ENCODE measurements at regions not wholly inside any gene's neighbourhood (a gene's known extent, or its start where the extent isn't known, plus 50 kb on each side); places are given as distances from the start of the nearest gene placed in this dataset.

DNA sequence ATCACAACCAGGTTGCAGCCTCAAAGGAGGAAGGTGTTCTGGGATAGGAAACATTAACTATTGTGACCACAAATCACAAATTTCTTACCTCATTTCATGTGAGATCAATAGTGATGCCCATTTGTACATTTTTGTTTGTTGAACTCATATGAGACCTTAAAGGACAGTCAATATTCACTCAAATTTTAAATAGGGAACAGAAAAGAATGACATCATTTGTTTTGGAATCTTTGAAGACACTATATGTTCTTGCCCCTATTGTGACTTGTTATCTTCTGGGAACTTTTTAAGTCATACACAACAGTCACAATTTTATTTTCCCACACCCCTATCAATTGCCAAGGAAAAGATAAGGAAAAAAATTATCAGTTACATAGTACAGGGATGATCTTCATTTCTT lies 346.5 kb downstream of the ARAP2 start (continued):
- TF ChIP-seq, protein P1, sequence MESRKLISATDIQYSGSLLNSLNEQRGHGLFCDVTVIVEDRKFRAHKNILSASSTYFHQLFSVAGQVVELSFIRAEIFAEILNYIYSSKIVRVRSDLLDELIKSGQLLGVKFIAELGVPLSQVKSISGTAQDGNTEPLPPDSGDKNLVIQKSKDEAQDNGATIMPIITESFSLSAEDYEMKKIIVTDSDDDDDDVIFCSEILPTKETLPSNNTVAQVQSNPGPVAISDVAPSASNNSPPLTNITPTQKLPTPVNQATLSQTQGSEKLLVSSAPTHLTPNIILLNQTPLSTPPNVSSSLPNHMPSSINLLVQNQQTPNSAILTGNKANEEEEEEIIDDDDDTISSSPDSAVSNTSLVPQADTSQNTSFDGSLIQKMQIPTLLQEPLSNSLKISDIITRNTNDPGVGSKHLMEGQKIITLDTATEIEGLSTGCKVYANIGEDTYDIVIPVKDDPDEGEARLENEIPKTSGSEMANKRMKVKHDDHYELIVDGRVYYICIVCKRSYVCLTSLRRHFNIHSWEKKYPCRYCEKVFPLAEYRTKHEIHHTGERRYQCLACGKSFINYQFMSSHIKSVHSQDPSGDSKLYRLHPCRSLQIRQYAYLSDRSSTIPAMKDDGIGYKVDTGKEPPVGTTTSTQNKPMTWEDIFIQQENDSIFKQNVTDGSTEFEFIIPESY (IDR thresholded peaks at IDR 0.05; ENCODE audit: extremely low read depth, insufficient replicate concordance, low read length) = no peak
- TF ChIP-seq CBX3 (IDR thresholded peaks at IDR 0.05; ENCODE audit: low read depth) = no peak
- TF ChIP-seq, protein P2, sequence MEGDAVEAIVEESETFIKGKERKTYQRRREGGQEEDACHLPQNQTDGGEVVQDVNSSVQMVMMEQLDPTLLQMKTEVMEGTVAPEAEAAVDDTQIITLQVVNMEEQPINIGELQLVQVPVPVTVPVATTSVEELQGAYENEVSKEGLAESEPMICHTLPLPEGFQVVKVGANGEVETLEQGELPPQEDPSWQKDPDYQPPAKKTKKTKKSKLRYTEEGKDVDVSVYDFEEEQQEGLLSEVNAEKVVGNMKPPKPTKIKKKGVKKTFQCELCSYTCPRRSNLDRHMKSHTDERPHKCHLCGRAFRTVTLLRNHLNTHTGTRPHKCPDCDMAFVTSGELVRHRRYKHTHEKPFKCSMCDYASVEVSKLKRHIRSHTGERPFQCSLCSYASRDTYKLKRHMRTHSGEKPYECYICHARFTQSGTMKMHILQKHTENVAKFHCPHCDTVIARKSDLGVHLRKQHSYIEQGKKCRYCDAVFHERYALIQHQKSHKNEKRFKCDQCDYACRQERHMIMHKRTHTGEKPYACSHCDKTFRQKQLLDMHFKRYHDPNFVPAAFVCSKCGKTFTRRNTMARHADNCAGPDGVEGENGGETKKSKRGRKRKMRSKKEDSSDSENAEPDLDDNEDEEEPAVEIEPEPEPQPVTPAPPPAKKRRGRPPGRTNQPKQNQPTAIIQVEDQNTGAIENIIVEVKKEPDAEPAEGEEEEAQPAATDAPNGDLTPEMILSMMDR (IDR thresholded peaks at IDR 0.05 in 2 of 3, conservative IDR thresholded peaks at IDR 0.05 in 1 of 3; ENCODE audit: borderline replicate concordance in 1 of 3, insufficient read depth in 1 of 3, low read depth in 2 of 3, low read length in 2 of 3) = no peak

DNA sequence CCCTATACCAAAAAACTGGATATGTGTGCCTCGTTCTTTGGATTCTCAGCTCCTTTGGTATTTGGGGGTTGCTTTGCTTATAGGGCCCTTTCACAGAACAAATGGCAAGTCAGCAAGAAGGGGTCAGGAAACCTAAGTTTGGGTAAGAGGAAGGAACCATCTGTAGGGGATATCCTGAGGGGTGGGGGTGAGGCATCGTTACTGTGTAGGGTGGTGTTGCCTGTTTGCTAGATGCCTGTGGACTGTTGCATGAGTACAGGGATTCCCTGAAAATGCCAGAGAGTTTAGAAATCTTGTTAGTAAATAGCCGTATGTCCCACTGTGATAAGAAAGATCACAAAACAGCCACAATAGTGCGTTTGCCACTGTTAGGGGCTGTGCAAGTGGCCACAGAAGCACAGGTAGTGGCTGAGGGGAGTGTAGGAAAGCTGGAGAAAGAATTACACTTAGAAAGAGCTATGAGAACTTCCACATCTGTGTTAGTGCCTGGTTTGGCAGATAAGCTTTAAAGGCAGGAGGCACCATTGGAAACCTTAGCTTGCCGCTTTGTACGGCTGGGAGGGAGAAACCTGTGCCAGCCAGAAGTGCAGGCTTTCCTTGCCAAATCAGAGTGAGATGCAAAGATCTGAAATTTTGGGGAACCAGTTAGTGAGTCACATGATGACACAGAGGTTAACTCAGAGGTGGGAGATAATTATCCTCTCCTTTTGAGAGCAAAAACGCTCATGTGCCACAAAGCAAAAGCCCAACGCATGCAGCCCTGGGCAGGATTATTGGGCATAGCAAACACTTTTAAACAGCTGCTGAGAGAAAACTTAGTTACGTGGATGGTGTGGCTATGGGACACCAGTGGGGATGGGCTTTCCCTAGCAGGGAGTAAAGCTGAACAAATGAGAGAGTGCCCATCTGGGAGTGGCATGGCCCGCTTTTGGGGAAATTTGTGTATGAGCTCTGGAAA lies 343.7 kb downstream of the ARAP2 start:
- no peaks in the 10 kb centered on the region for H3K4me1 ChIP-seq (ENCODE audit: control insufficient read depth in 1 of 2, insufficient read depth in 2 of 2, low read length in 2 of 2)
- intact Hi-C loops (cut with micrococcal nuclease) = no loop called here
- no peaks in the 10 kb centered on the region for H4K20me1 ChIP-seq (ENCODE audit: insufficient read depth)
- H3K4me2 ChIP-seq (ENCODE audit: low read length) = no peak overlapping the region
- H3K4me3 ChIP-seq (replicated peaks in 1 of 2; ENCODE audit: low read depth in 1 of 2, low read length in 2 of 2) = no peak overlapping the region
- no peak overlapping the region for H2AFZ ChIP-seq (ENCODE audit: low read depth, low read length, poor library complexity, severe bottlenecking)
- no peaks in the 10 kb centered on the region for H3K27me3 ChIP-seq (ENCODE audit: insufficient read depth, low read length)
- no peak overlapping the region for H3K27ac ChIP-seq (ENCODE audit: low read depth, low read length)
- DNase-seq (ENCODE audit: low read depth, low spot score) = no peak
- H3K9me3 ChIP-seq (ENCODE audit: control insufficient read depth in 1 of 2, insufficient read depth in 1 of 2, low read depth in 1 of 2, low read length in 2 of 2) = no peaks in the 10 kb centered on the region
- no TSS peak for BruUV-seq (replicated peaks)
- CTCF ChIA-PET = no interaction called here
- no peaks in the 10 kb centered on the region for H3K9me2 ChIP-seq (ENCODE audit: insufficient read depth)
- H3K36me3 ChIP-seq (ENCODE audit: control insufficient read depth in 1 of 2, insufficient read depth in 2 of 2, low read length in 2 of 2) = no peaks in the 10 kb centered on the region
- POLR2A ChIA-PET = no interaction called here
- no peak for ATAC-seq
- no peak overlapping the region for H3K9ac ChIP-seq (ENCODE audit: low read length)
- RAD21 ChIA-PET (ENCODE audit: low non-redundant PET in 1 of 2, low total read pairs in 2 of 2, uncharacterized antibody in 2 of 2, unreplicated experiment in 2 of 2) = no interaction called here
- no peaks in the 10 kb centered on the region for H3K79me2 ChIP-seq (ENCODE audit: insufficient read depth, low read length)
- TF ChIP-seq, protein P3, sequence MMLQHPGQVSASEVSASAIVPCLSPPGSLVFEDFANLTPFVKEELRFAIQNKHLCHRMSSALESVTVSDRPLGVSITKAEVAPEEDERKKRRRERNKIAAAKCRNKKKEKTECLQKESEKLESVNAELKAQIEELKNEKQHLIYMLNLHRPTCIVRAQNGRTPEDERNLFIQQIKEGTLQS (IDR thresholded peaks at IDR 0.05) = no peak
- TF ChIP-seq CBX3 (IDR thresholded peaks at IDR 0.05; ENCODE audit: low read depth) = no peak
- TF ChIP-seq FOSL1 (IDR thresholded peaks at IDR 0.05; ENCODE audit: low read depth) = no peak
- TF ChIP-seq CEBPB (IDR thresholded peaks at IDR 0.05; ENCODE audit: low read depth) = no peak
- TF ChIP-seq POLR2A (IDR thresholded peaks at IDR 0.05; ENCODE audit: borderline replicate concordance, extremely low read depth, insufficient read depth, insufficient read length) = no peak
- no peak for TF ChIP-seq POLR2AphosphoS5 (IDR thresholded peaks at IDR 0.05; ENCODE audit: low read depth, low read length)
- no peak for TF ChIP-seq ELF1 (IDR thresholded peaks at IDR 0.05; ENCODE audit: borderline replicate concordance, low read depth)
- no peak for TF ChIP-seq YY1 (IDR thresholded peaks at IDR 0.05; ENCODE audit: extremely low read depth, insufficient replicate concordance, low read depth, low read length)
- TF ChIP-seq EZH2 (IDR thresholded peaks at IDR 0.05) = no peak
- TF ChIP-seq, protein P4, sequence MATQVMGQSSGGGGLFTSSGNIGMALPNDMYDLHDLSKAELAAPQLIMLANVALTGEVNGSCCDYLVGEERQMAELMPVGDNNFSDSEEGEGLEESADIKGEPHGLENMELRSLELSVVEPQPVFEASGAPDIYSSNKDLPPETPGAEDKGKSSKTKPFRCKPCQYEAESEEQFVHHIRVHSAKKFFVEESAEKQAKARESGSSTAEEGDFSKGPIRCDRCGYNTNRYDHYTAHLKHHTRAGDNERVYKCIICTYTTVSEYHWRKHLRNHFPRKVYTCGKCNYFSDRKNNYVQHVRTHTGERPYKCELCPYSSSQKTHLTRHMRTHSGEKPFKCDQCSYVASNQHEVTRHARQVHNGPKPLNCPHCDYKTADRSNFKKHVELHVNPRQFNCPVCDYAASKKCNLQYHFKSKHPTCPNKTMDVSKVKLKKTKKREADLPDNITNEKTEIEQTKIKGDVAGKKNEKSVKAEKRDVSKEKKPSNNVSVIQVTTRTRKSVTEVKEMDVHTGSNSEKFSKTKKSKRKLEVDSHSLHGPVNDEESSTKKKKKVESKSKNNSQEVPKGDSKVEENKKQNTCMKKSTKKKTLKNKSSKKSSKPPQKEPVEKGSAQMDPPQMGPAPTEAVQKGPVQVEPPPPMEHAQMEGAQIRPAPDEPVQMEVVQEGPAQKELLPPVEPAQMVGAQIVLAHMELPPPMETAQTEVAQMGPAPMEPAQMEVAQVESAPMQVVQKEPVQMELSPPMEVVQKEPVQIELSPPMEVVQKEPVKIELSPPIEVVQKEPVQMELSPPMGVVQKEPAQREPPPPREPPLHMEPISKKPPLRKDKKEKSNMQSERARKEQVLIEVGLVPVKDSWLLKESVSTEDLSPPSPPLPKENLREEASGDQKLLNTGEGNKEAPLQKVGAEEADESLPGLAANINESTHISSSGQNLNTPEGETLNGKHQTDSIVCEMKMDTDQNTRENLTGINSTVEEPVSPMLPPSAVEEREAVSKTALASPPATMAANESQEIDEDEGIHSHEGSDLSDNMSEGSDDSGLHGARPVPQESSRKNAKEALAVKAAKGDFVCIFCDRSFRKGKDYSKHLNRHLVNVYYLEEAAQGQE (IDR thresholded peaks at IDR 0.05; ENCODE audit: low read depth) = no peak
- TF ChIP-seq EGR1 (IDR thresholded peaks at IDR 0.05; ENCODE audit: low read depth) = no peak

Data from HCT116 (cell line).